WERI-Rb-1 (cell line): ENCODE measurements at regions not wholly inside any gene's neighbourhood (a gene's known extent, or its start where the extent isn't known, plus 50 kb on each side); places are given as distances from the start of the nearest gene placed in this dataset.

ENCODE experiments used
- DNase-seq: peaks from one replicate; pipeline ENCODE4 v3.0.0-alpha.2; 2020
- H3K27ac ChIP-seq: fragments of 250-450 bp; sonication (Bioruptor Pico); 2 replicates; pipeline ENCODE4 v1.5.1; 2020; ENCODE audit warnings: mild to moderate bottlenecking, moderate library complexity
- H3K27me3 ChIP-seq: fragments of 250-450 bp; sonication (Bioruptor Pico); 2 replicates; pipeline ENCODE4 v1.5.1; 2021; ENCODE audit warnings: mild to moderate bottlenecking, low read depth, moderate library complexity; ENCODE audit not compliant: insufficient read depth, severe bottlenecking
- H3K36me3 ChIP-seq: fragments of 250-450 bp; sonication (Bioruptor Pico); 2 replicates; pipeline ENCODE4 v1.5.1; 2020; ENCODE audit warnings: mild to moderate bottlenecking, moderate library complexity
- H3K4me3 ChIP-seq: 2 replicates; pipeline ENCODE4 v1.5.1; 2011; ENCODE audit warnings: low read depth, mild to moderate bottlenecking, control low read depth, low read length
- H3K9me3 ChIP-seq: fragments of 250-450 bp; sonication (Bioruptor Pico); 2 replicates; pipeline ENCODE4 v1.5.1; 2021; ENCODE audit warnings: mild to moderate bottlenecking, moderate library complexity; ENCODE audit not compliant: severe bottlenecking
- CTCF ChIP-seq: IDR thresholded peaks from 2 replicates; pipeline ENCODE4 v1.5.1; 2011; ENCODE audit warnings: low read depth, mild to moderate bottlenecking, control low read depth, inconsistent platforms, low read length

DNA sequence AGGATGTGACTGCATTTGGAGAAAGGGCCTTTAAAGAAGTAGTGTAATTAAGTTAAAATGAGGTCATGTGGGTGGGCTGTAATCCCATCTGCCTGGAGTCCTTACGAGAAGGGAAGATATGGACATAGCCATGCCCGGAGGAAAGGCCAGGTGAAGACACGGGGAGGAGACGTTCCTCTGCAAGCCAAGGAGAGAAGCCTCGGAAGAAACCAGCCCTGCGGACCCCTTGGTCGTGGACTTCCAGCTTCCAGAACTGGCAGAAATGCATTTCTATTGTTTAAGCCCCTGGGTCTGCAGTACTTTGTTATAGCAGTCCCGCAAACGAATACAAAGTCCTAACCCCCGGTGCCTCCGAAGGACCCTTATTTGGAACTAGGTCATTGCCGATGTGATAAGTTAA, 87.6 kb upstream of the TAF1B start:
- DNase-seq: no peak
- no peaks in the 10 kb centered on the region for H3K27me3 ChIP-seq
- no peak overlapping the region for H3K27ac ChIP-seq
- H3K4me3 ChIP-seq: no peak overlapping the region
- TF ChIP-seq CTCF: no peak
- H3K9me3 ChIP-seq: peaks cover 3% of the 10 kb centered on the region
- no peaks in the 10 kb centered on the region for H3K36me3 ChIP-seq

GRCh38 chr2:9756692-9757250, 86.5 kb upstream of the TAF1B start:
- Histone ChIP-seq H3K27ac (no peak overlapping the region), H3K36me3 (no peaks in the 10 kb centered on the region), H3K27me3 (no peaks in the 10 kb centered on the region), H3K4me3 (no peak overlapping the region), H3K9me3 (peaks cover 3% of the 10 kb centered on the region)
- DNase-seq: no peak
- no peak for TF ChIP-seq CTCF

DNA sequence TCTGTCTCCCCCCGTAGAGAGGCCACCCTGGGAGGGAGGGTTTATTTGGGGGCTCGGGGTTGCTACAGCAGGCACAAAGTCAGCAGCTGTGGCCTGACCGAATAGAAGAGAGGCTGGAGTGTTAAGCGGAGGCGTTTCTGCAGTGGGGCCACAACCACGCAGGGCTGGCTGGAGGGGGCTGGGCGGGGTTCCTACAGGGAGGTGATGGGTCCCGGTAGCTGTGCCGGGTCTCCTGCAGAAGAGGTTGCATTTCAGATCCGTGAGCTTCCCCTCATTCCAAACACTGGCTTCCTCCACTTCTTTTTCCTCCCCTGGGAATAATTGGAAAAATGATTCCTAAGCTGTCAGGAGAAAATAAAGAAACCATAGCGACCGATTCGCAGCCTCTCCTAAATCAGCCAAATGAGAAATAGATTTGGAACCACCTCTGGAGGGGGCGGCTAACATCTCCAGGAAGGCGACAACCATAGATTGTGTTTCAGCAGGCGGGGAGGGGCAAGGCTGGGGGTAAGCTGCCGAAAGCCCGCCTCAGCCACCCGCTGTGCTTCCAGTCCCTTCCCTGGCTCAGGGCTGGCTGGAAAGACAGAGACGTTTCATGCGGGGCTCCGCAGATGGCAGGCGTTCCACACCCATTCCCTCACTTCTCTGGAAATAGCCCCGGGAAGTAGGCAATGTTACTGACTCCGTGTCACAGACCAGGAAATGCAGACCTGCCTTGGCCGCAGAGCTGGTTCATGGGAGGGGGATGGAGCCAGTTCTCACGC, 85.6 kb upstream of the TAF1B start:
- Histone ChIP-seq H3K4me3 (no peak overlapping the region), H3K9me3 (peaks cover 3% of the 10 kb centered on the region), H3K36me3 (no peaks in the 10 kb centered on the region), H3K27ac (no peak overlapping the region), H3K27me3 (no peaks in the 10 kb centered on the region)
- DNase-seq: no peak
- no peak for TF ChIP-seq CTCF

- no peak overlapping the region for H3K4me3 ChIP-seq
- no peaks in the 10 kb centered on the region for H3K36me3 ChIP-seq
Observed at GRCh38 chr2:9758741-9759140, 84.5 kb upstream of the TAF1B start.

GRCh38 chr2:9760069-9760901, 83.0 kb upstream of the TAF1B start:
- TF ChIP-seq CTCF: no peak
- Histone ChIP-seq H3K36me3 (no peaks in the 10 kb centered on the region), H3K9me3 (peaks cover 3% of the 10 kb centered on the region), H3K27me3 (no peaks in the 10 kb centered on the region), H3K4me3 (no peak overlapping the region), H3K27ac (no peak overlapping the region)
- no peak for DNase-seq

More at GRCh38 chr2:9758741-9759140, 84.5 kb upstream of the TAF1B start:
- H3K27me3 ChIP-seq: no peaks in the 10 kb centered on the region
- DNase-seq: no peak
- peaks cover 3% of the 10 kb centered on the region for H3K9me3 ChIP-seq
- no peak for TF ChIP-seq CTCF
- no peak overlapping the region for H3K27ac ChIP-seq
